Ovary (tissue), 7 donors: ENCODE measurements at regions not wholly inside any gene's neighbourhood (a gene's known extent, or its start where the extent isn't known, plus 50 kb on each side); places are given as distances from the start of the nearest gene placed in this dataset.
"Not testable (repeated sequence)": the region's sequence is repeated elsewhere in the genome, so short reads cannot be mapped to it uniquely, and the experiment has no call there.

Experiments used
- DNase-seq, 5 donors: peaks; one replicate each; pipeline ENCODE4 v3.0.0-alpha.2; 2019 to 2020
- H3K27ac ChIP-seq, 2 donors: fragments of 200-600 bp; one replicate each; pipeline versions ENCODE4 v1.5.1 to v1.8.0; 2019 to 2022
- H3K27me3 ChIP-seq: fragments of 200-600 bp; one replicate; pipeline ENCODE4 v1.8.0; 2022
- H3K36me3 ChIP-seq: fragments of 200-600 bp; sonication (generic); one replicate; pipeline ENCODE4 v1.5.1; 2019
- H3K4me1 ChIP-seq: one replicate; pipeline ENCODE4 v1.8.1; 2013; ENCODE audit warnings: mild to moderate bottlenecking, moderate library complexity; ENCODE audit not compliant: insufficient read depth
- H3K4me3 ChIP-seq: fragments of 200-600 bp; sonication (generic); one replicate; pipeline ENCODE4 v1.5.1; 2017
- H3K9me3 ChIP-seq, 2 donors: fragments of 200-600 bp in 1 of 2; sonication (generic) in 1 of 2; one replicate each; pipeline versions ENCODE4 v1.5.1 to v1.8.1; 2013 to 2019; ENCODE audit warnings: mild to moderate bottlenecking in 1 of 2, moderate library complexity in 1 of 2
- EP300 ChIP-seq: sonication (generic); formaldehyde crosslinking; IDR thresholded peaks from one replicate; pipeline ENCODE4 v1.6.1; 2017; ENCODE audit warnings: antibody characterized with exemption
- POLR2A ChIP-seq: fragments of 450-650 bp; IDR thresholded peaks from one replicate; pipeline ENCODE4 v1.6.1; 2017; ENCODE audit warnings: antibody characterized with exemption, mild to moderate bottlenecking, moderate library complexity
- WGBS, 3 donors: extraction: QIAGEN DNeasy Blood & Tissue Kit in 1 of 3; methylation state at CpG; one replicate each; pipeline versions ENCODE4 v1.1.5 to v1.1.7; 2013 to 2017; 5-methylcytosine and 5-hydroxymethylcytosine counted together
- intact Hi-C, 4 donors: fragments of 100-400 bp; cut with DNase I; formaldehyde crosslinking; loops; one replicate each; pipeline versions ENCODE4 v1.11.0 to v1.15.1; 2022 to 2023
- TF ChIP-seq, protein P1 (sequence below), 3 donors: fragments of 450-650 bp in 2 of 3; fragments of 200-600 bp in 1 of 3; IDR thresholded peaks; one replicate each; pipeline versions ENCODE4 v1.5.1 to v1.8.0; 2016 to 2022; ENCODE audit warnings: antibody characterized with exemption in 3 of 3, mild to moderate bottlenecking in 1 of 3
- donor health status: DM: no; HTN: no; CAD: no; lungs with moderate emphysema.
- donor health status: DM: no; HTN: no; CAD: no.
- donor health status: Bipolar disorder and iron deficiency.
- donor health status: DM: no; HTN: no; CAD: no.
- donor health status: DM: yes; HTN: yes; CAD: no.

DNA sequence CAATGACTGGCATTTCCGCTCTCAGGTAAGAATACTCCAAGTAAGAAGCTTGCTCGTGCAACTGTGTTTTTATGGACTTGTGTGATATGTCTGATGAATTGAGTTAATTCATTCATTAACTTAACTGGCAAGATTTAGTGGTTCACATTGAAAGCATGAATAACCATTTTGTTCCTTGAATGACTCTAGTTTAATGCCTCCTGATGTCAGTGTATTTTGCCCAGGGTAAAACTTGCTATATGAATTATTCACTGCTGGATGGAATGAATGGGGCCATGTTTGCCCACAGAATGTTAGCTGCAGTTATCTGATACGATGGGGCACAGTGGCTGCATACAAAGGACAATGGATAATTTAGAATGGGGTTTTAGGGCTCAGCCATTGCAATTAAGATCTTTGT, 124.1 kb downstream of the ZNF365 start:
- Histone ChIP-seq H3K27ac (no peak overlapping the region), H3K4me3 (no peak overlapping the region), H3K4me1 (no peaks in the 10 kb centered on the region), H3K36me3 (no peaks in the 10 kb centered on the region), H3K27me3 (no peaks in the 10 kb centered on the region), H3K9me3 (no peaks in the 10 kb centered on the region)
- intact Hi-C loops: no loop called here
- WGBS, 3 donors: 65 to 82% (median 80%) methylated on average over 3 of the region's 3 CpGs
- no peak for DNase-seq
- no peak for TF ChIP-seq POLR2A
- TF ChIP-seq EP300: no peak
- TF ChIP-seq, protein P1, sequence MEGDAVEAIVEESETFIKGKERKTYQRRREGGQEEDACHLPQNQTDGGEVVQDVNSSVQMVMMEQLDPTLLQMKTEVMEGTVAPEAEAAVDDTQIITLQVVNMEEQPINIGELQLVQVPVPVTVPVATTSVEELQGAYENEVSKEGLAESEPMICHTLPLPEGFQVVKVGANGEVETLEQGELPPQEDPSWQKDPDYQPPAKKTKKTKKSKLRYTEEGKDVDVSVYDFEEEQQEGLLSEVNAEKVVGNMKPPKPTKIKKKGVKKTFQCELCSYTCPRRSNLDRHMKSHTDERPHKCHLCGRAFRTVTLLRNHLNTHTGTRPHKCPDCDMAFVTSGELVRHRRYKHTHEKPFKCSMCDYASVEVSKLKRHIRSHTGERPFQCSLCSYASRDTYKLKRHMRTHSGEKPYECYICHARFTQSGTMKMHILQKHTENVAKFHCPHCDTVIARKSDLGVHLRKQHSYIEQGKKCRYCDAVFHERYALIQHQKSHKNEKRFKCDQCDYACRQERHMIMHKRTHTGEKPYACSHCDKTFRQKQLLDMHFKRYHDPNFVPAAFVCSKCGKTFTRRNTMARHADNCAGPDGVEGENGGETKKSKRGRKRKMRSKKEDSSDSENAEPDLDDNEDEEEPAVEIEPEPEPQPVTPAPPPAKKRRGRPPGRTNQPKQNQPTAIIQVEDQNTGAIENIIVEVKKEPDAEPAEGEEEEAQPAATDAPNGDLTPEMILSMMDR (IDR thresholded peaks at IDR 0.05): no peak

DNA sequence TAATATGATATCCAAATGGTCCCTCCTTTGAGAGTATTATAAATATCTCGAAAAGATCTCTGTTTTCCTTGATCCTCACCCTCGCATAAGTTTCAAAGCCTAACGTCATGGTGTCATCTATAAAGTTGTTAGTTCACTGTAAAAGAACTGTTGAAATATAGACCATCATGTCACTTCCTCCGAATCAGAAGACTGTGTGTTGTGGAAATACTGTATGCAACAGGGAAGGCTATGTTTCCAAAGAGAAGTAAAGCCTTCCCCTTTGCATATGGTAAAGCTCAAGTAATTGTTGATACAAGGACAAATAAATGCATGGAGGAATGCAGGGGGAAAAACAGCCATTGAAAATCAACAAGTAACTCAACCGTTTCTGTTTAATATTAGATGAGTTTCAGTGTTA, 125.9 kb downstream of the ZNF365 start:
- H3K9me3 ChIP-seq, H3K36me3 ChIP-seq, intact Hi-C loops, H3K27me3 ChIP-seq, H3K4me3 ChIP-seq, DNase-seq, H3K27ac ChIP-seq, H3K4me1 ChIP-seq: not testable (repeated sequence)
- WGBS, 3 donors: 43 to 70% (median 62%) methylated on average over 3 to 5 of the region's 5 CpGs

DNA sequence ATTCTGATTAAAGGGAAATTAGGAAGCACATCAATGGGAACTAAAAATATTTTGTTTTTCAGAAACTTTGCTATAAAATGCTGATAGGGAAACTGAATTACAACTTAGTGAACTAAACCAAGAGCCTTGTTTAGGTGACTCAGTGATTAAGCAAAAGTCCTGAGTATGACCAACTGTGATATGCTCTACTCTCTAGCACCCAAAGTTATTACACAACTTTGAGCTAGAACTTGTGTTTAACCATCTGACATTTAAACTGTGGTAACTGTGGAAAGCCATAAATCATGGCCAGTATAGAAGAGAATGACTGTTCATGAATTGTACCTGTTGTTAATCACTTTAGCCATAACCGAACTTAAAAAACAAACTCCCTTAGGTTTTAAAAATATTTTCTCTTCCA, 127.4 kb downstream of the ZNF365 start:
- intact Hi-C loops: no loop called here
- DNase-seq: no peak
- Histone ChIP-seq H3K4me3 (no peak overlapping the region), H3K4me1 (no peaks in the 10 kb centered on the region), H3K9me3 (no peaks in the 10 kb centered on the region), H3K27ac (no peak overlapping the region), H3K36me3 (no peaks in the 10 kb centered on the region), H3K27me3 (no peaks in the 10 kb centered on the region)
- WGBS, 3 donors: 38 to 70% (median 70%) methylated on average over 1 of the region's 1 CpG
- TF ChIP-seq POLR2A (no peak), EP300 (no peak)
- TF ChIP-seq, protein P1 (IDR thresholded peaks at IDR 0.05): no peak

DNA sequence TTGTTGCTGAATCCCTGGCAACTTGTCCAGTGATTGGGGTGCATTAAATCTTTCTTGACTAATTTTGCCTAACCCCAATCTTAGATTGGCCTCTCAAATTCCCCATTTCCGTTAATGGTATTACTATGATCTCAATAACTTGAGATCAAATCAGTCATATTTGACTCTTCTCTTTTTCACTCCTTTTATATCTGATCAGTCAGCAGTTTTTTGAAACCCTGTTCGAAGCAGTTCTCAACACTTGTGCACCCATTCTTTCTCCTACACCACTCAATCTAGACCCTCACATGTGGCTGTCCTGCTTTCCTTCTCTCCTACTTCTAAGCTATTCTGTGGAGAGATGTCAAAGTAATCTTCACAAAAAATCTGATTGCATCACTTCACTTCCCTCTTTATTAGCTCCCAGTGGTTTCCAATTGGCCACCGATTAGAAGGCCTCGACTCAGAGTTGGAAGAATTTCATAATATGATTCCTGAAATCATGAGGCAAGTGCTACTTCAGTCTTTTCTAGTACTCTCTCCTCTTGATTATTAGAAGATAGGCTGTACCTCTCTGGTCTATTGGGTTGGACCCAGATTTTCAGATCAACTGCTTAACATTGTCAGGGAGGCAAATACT, 128.9 kb downstream of the ZNF365 start:
- no peak for DNase-seq
- no peaks in the 10 kb centered on the region for H3K36me3 ChIP-seq
- no peak overlapping the region for H3K4me3 ChIP-seq
- TF ChIP-seq, protein P1 (IDR thresholded peaks at IDR 0.05): no peak
- TF ChIP-seq EP300 (no peak), POLR2A (no peak)
- no peaks in the 10 kb centered on the region for H3K4me1 ChIP-seq
- H3K9me3 ChIP-seq: no peaks in the 10 kb centered on the region
- 88 to 91% (median 90%) methylated on average over 4 of the region's 4 CpGs for WGBS, 3 donors
- H3K27me3 ChIP-seq: no peaks in the 10 kb centered on the region
- H3K27ac ChIP-seq: no peak overlapping the region
- intact Hi-C loops: no loop called here

DNA sequence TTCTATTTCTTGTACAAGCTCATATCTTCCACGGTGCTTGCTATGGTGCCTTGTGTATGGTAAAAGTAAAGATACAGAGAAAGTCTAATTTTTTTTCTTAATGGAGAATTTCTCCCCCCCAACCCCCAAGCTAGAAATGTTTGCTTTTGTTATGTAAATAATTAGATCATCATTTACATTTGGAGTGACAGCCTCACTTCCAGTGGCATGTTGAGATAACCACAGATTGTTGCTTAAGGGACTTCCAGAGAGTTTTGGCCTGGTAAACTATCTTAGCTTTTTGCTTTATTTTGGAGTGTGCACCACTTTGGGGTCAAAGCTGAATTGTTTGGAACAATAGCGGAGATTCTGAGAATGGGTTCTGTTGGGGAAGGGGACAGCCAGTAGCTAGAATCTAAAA, 129.7 kb downstream of the ZNF365 start:
- no peaks in the 10 kb centered on the region for H3K36me3 ChIP-seq
- H3K4me1 ChIP-seq: no peaks in the 10 kb centered on the region
- no peak overlapping the region for H3K27ac ChIP-seq
- no peak overlapping the region for H3K4me3 ChIP-seq
- no peaks in the 10 kb centered on the region for H3K9me3 ChIP-seq
- no peak for TF ChIP-seq EP300
- TF ChIP-seq POLR2A: no peak
- TF ChIP-seq, protein P1 (IDR thresholded peaks at IDR 0.05): no peak
- intact Hi-C loops: no loop called here
- DNase-seq: no peak
- WGBS, 3 donors: 86 to 94% (median 87%) methylated on average over 2 of the region's 2 CpGs
- no peaks in the 10 kb centered on the region for H3K27me3 ChIP-seq
